ENCODE measurements at regions not wholly inside any gene's neighbourhood (a gene's known extent, or its start where the extent isn't known, plus 50 kb on each side); places are given as distances from the start of the nearest gene placed in this dataset.

DNA sequence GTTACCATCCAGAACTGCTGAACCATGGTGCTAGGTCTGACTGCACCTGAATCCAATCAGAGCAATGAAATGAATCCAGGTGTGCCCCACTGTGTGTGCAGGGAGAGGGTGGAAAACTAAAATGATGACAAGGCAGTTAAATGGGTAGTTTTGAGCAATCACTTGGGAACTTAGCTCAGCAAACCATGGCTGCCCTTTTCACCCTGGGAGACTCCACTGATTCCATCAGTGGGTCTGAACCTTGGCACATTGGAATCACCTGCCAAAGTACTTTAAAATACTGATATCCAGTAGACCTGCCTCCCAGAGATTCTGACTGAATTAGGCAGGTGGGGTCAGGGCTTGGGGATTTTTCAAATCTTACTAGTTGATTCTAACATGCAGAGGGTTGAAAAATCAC, 59.8 kb upstream of the USP3 start:
- Histone ChIP-seq H3K27ac (ENCODE audit: low read depth, low read length, poor library complexity, severe bottlenecking) (no peak overlapping the region), H3K4me3 (ENCODE audit: low read depth, low read length, poor library complexity, severe bottlenecking) (no peak overlapping the region), H3K27me3 (replicated peaks; ENCODE audit: insufficient read depth, low read depth, low read length, poor library complexity) (no peaks in the 10 kb centered on the region), H3K9me3 (ENCODE audit: low read depth, low read length, poor library complexity, severe bottlenecking) (no peaks in the 10 kb centered on the region), H3K4me1 (ENCODE audit: insufficient read depth, low read length, poor library complexity, severe bottlenecking) (no peaks in the 10 kb centered on the region), H3K36me3 (ENCODE audit: insufficient read depth, low read length, poor library complexity, severe bottlenecking) (no peaks in the 10 kb centered on the region)
- no peak for TF ChIP-seq EZH2 (IDR thresholded peaks at IDR 0.05; ENCODE audit: borderline replicate concordance, low read depth, low read length, poor library complexity, severe bottlenecking)
- TF ChIP-seq, protein P1, sequence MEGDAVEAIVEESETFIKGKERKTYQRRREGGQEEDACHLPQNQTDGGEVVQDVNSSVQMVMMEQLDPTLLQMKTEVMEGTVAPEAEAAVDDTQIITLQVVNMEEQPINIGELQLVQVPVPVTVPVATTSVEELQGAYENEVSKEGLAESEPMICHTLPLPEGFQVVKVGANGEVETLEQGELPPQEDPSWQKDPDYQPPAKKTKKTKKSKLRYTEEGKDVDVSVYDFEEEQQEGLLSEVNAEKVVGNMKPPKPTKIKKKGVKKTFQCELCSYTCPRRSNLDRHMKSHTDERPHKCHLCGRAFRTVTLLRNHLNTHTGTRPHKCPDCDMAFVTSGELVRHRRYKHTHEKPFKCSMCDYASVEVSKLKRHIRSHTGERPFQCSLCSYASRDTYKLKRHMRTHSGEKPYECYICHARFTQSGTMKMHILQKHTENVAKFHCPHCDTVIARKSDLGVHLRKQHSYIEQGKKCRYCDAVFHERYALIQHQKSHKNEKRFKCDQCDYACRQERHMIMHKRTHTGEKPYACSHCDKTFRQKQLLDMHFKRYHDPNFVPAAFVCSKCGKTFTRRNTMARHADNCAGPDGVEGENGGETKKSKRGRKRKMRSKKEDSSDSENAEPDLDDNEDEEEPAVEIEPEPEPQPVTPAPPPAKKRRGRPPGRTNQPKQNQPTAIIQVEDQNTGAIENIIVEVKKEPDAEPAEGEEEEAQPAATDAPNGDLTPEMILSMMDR (conservative IDR thresholded peaks at IDR 0.05; ENCODE audit: low read depth, low read length), result no peak
- POLR2A ChIA-PET (ENCODE audit: low non-redundant PET), result no interaction called here
- DNase-seq (ENCODE audit: low spot score), result no peak
- intact Hi-C loops (cut with micrococcal nuclease; ENCODE audit: unreplicated experiment), result no loop called here
- no TSS peak for BruUV-seq (replicated peaks)
- CTCF ChIA-PET, result no interaction called here

DNA sequence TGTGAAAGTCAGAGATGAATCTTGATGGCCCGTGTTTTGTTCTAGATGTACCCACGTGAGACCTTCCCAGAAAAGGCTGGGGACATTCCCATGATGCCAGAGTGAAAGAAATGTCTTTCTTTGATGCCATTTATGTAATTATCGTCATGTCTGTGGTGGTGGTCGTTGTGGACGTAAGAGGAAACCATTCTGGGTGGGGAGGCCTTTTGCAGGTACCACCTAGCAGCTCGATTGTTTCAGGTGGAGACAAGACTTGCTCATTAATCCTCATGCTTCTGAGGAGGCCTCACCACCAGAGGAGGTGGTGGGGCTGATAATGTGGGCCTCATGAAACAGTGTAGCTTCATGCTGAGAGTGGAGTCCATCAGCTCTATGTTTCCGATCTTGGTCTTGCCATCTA, 58.1 kb upstream of the USP3 start:
- CTCF ChIA-PET, result no interaction called here
- no peak overlapping the region for H3K4me3 ChIP-seq (ENCODE audit: low read depth, low read length, poor library complexity, severe bottlenecking)
- intact Hi-C loops (cut with micrococcal nuclease; ENCODE audit: unreplicated experiment), result no loop called here
- H3K27me3 ChIP-seq (replicated peaks; ENCODE audit: insufficient read depth, low read depth, low read length, poor library complexity), result no peaks in the 10 kb centered on the region
- TF ChIP-seq EZH2 (IDR thresholded peaks at IDR 0.05; ENCODE audit: borderline replicate concordance, low read depth, low read length, poor library complexity, severe bottlenecking), result no peak
- TF ChIP-seq, protein P1 (conservative IDR thresholded peaks at IDR 0.05; ENCODE audit: low read depth, low read length), result no peak
- H3K4me1 ChIP-seq (ENCODE audit: insufficient read depth, low read length, poor library complexity, severe bottlenecking), result no peaks in the 10 kb centered on the region
- no peak for DNase-seq (ENCODE audit: low spot score)
- H3K36me3 ChIP-seq (ENCODE audit: insufficient read depth, low read length, poor library complexity, severe bottlenecking), result no peaks in the 10 kb centered on the region
- no TSS peak for BruUV-seq (replicated peaks)
- no peaks in the 10 kb centered on the region for H3K9me3 ChIP-seq (ENCODE audit: low read depth, low read length, poor library complexity, severe bottlenecking)
- POLR2A ChIA-PET (ENCODE audit: low non-redundant PET), result no interaction called here
- H3K27ac ChIP-seq (ENCODE audit: low read depth, low read length, poor library complexity, severe bottlenecking), result no peak overlapping the region

DNA sequence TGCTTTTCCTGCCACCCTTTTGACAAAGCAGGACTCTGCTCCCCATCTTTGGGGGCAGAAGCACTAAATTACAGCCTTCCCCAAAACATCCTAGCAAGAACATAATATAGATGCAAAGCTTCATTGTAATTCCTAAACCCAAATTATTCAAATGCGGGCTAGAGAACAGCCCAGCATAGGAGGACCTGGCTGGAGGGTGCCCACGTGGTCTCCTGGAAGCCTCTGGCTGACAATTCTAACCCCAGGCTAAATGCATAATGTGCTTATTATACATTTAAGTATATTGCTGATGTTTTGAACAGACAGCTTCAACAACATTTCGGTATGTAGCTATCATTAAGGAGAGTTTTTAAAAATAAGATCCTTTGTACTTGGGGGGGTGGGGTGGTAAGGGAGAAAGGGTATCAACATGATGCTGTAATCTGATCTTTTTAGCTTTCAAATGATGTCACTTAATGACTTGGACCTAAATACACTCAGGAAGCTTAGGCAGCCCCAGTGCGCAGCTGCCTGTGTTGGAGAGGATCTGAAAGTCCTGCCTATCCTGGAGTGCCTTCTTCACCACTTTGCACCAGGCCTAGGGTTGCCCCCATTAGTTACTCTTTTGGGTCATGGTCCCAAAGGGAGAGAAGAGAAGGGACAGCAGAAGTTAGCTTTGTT, 57.2 kb upstream of the USP3 start:
- BruUV-seq (replicated peaks), result no TSS peak
- Histone ChIP-seq H3K27ac (ENCODE audit: low read depth, low read length, poor library complexity, severe bottlenecking) (no peak overlapping the region), H3K27me3 (replicated peaks; ENCODE audit: insufficient read depth, low read depth, low read length, poor library complexity) (no peaks in the 10 kb centered on the region), H3K4me3 (ENCODE audit: low read depth, low read length, poor library complexity, severe bottlenecking) (no peak overlapping the region), H3K4me1 (ENCODE audit: insufficient read depth, low read length, poor library complexity, severe bottlenecking) (no peaks in the 10 kb centered on the region), H3K36me3 (ENCODE audit: insufficient read depth, low read length, poor library complexity, severe bottlenecking) (no peaks in the 10 kb centered on the region), H3K9me3 (ENCODE audit: low read depth, low read length, poor library complexity, severe bottlenecking) (no peaks in the 10 kb centered on the region)
- CTCF ChIA-PET, result no interaction called here
- peak; percentile 19 for DNase-seq (ENCODE audit: low spot score)
- intact Hi-C loops (cut with micrococcal nuclease; ENCODE audit: unreplicated experiment), result no loop called here
- no peak for TF ChIP-seq EZH2 (IDR thresholded peaks at IDR 0.05; ENCODE audit: borderline replicate concordance, low read depth, low read length, poor library complexity, severe bottlenecking)
- TF ChIP-seq, protein P1 (conservative IDR thresholded peaks at IDR 0.05; ENCODE audit: low read depth, low read length), result no peak
- POLR2A ChIA-PET (ENCODE audit: low non-redundant PET), result no interaction called here

Measured in A673 (cell line).